HEK293 (cell line): ENCODE measurements at regions not wholly inside any gene's neighbourhood (a gene's known extent, or its start where the extent isn't known, plus 50 kb on each side); places are given as distances from the start of the nearest gene placed in this dataset.

Source experiments
- CTCF ChIA-PET: fragments of 350-600 bp; formaldehyde crosslinking; extraction: SDS; loops from one replicate; lab custom pipeline; 2021; ENCODE audit warnings: antibody characterized with exemption; lab: Yijun Ruan, JAX
- POLR2A ChIA-PET: fragments of 300-600 bp; formaldehyde crosslinking; extraction: SDS; loops from one replicate; lab custom pipeline; 2020; ENCODE audit warnings: antibody characterized with exemption, inconsistent platforms; lab: Yijun Ruan, JAX
- H3K27ac ChIP-seq: fragments of 200-500 bp; sonication (Bioruptor generic); 2 replicates; pipeline ENCODE4 v1.5.1; 2014; ENCODE audit warnings: low read depth, low read length, control low read depth, inconsistent platforms; ENCODE audit errors: extremely low read depth
- H3K36me3 ChIP-seq, 2 experiments: fragments of 200-500 bp in 1 of 2; sonication (Bioruptor generic) in 1 of 2; 1 replicate in 1 of 2; 2 replicates in 1 of 2; pipeline ENCODE4 v1.5.1; 2014 to 2017; ENCODE audit warnings: inconsistent platforms in 2 of 2, low read length in 2 of 2; ENCODE audit not compliant: control insufficient read depth in 2 of 2, insufficient read depth in 1 of 2
- H3K4me1 ChIP-seq: fragments of 200-500 bp; sonication (Bioruptor generic); 2 replicates; pipeline ENCODE4 v1.5.1; 2014; ENCODE audit warnings: mild to moderate bottlenecking, low read length, inconsistent platforms; ENCODE audit not compliant: control insufficient read depth, insufficient read depth
- H3K4me3 ChIP-seq: 2 replicates; pipeline ENCODE4 v1.5.1; 2011; ENCODE audit warnings: low read depth, mild to moderate bottlenecking, control low read depth, low read length, moderate library complexity
- H3K9me3 ChIP-seq: fragments of 200-500 bp; sonication (Bioruptor generic); 2 replicates; pipeline ENCODE4 v1.5.1; 2014; ENCODE audit warnings: low read depth, low read length, inconsistent platforms; ENCODE audit not compliant: control insufficient read depth, insufficient read depth
- KLF1 ChIP-seq: fragments of 450-650 bp; formaldehyde crosslinking; IDR thresholded peaks from 2 replicates; pipeline ENCODE4 v1.5.1; 2016; ENCODE audit warnings: missing biosample characterization, missing genetic modification characterization
- KLF9 ChIP-seq: fragments of 450-650 bp; formaldehyde crosslinking; IDR thresholded peaks from 2 replicates; pipeline ENCODE4 v1.5.1; 2016; ENCODE audit warnings: missing biosample characterization, missing genetic modification characterization, low read depth
- ZBTB11 ChIP-seq: fragments of 450-650 bp; formaldehyde crosslinking; conservative IDR thresholded peaks from 2 replicates; pipeline ENCODE4 v1.5.1; 2016; ENCODE audit warnings: low read depth, missing biosample characterization, missing genetic modification characterization
- ZBTB8A ChIP-seq: fragments of 450-650 bp; formaldehyde crosslinking; IDR thresholded peaks from 2 replicates; pipeline ENCODE4 v1.5.1; 2016; ENCODE audit warnings: missing biosample characterization, missing genetic modification characterization
- ZNF138 ChIP-seq: fragments of 450-650 bp; formaldehyde crosslinking; IDR thresholded peaks from 2 replicates; pipeline ENCODE4 v1.5.1; 2016; ENCODE audit warnings: missing biosample characterization, missing genetic modification characterization, borderline replicate concordance
- ZNF157 ChIP-seq: fragments of 450-650 bp; formaldehyde crosslinking; IDR thresholded peaks from 2 replicates; pipeline ENCODE4 v1.5.1; 2016; ENCODE audit warnings: missing biosample characterization, missing genetic modification characterization
- ZNF239 ChIP-seq: fragments of 450-650 bp; formaldehyde crosslinking; IDR thresholded peaks from 2 replicates; pipeline ENCODE4 v1.5.1; 2016; ENCODE audit warnings: missing biosample characterization, missing genetic modification characterization
- ZNF302 ChIP-seq: fragments of 450-650 bp; formaldehyde crosslinking; IDR thresholded peaks from 2 replicates; pipeline ENCODE4 v1.5.1; 2016; ENCODE audit warnings: missing biosample characterization, missing genetic modification characterization, low read depth
- ZNF354C ChIP-seq: fragments of 450-650 bp; formaldehyde crosslinking; IDR thresholded peaks from 2 replicates; pipeline ENCODE4 v1.5.1; 2016; ENCODE audit warnings: missing biosample characterization, missing genetic modification characterization, low read depth, borderline replicate concordance
- ZNF362 ChIP-seq: fragments of 450-650 bp; formaldehyde crosslinking; IDR thresholded peaks from 2 replicates; pipeline ENCODE4 v1.5.1; 2016; ENCODE audit warnings: missing biosample characterization, missing genetic modification characterization
- ZNF37A ChIP-seq: fragments of 450-650 bp; IDR thresholded peaks from 2 replicates; pipeline ENCODE4 v1.5.1; 2018; ENCODE audit warnings: missing biosample characterization, missing genetic modification characterization
- ZNF391 ChIP-seq: fragments of 450-650 bp; formaldehyde crosslinking; IDR thresholded peaks from 2 replicates; pipeline ENCODE4 v1.5.1; 2016; ENCODE audit warnings: low read depth, missing biosample characterization, missing genetic modification characterization, borderline replicate concordance
- ZNF416 ChIP-seq: fragments of 450-650 bp; formaldehyde crosslinking; IDR thresholded peaks from 2 replicates; pipeline ENCODE4 v1.5.1; 2016; ENCODE audit warnings: missing biosample characterization, missing genetic modification characterization
- ZNF555 ChIP-seq: fragments of 450-650 bp; formaldehyde crosslinking; conservative IDR thresholded peaks from 2 replicates; pipeline ENCODE4 v1.5.1; 2017; ENCODE audit warnings: missing biosample characterization, mild to moderate bottlenecking, missing genetic modification characterization, inconsistent platforms
- ZNF585B ChIP-seq: fragments of 450-650 bp; formaldehyde crosslinking; IDR thresholded peaks from 2 replicates; pipeline ENCODE4 v1.5.1; 2016; ENCODE audit warnings: missing biosample characterization, missing genetic modification characterization
- ZNF76 ChIP-seq: fragments of 450-650 bp; formaldehyde crosslinking; IDR thresholded peaks from 2 replicates; pipeline ENCODE4; 2016; ENCODE audit warnings: low read depth, missing biosample characterization, missing genetic modification characterization, borderline replicate concordance
- ZSCAN18 ChIP-seq: fragments of 450-650 bp; formaldehyde crosslinking; IDR thresholded peaks from 2 replicates; pipeline ENCODE4 v1.5.1; 2016; ENCODE audit warnings: missing biosample characterization, missing genetic modification characterization
- TF ChIP-seq, protein P1 (sequence below): fragments of 450-650 bp; formaldehyde crosslinking; IDR thresholded peaks from 2 replicates; pipeline ENCODE4 v1.5.1; 2016; ENCODE audit warnings: missing biosample characterization, missing genetic modification characterization
- TF ChIP-seq, protein P2 (sequence below): fragments of 450-650 bp; formaldehyde crosslinking; IDR thresholded peaks from 2 replicates; pipeline ENCODE4 v1.5.1; 2016; ENCODE audit warnings: missing biosample characterization, missing genetic modification characterization
- TF ChIP-seq, protein P3 (sequence below): fragments of 450-650 bp; formaldehyde crosslinking; IDR thresholded peaks from 2 replicates; pipeline ENCODE4 v1.5.1; 2017; ENCODE audit warnings: missing biosample characterization, mild to moderate bottlenecking, missing genetic modification characterization, moderate library complexity

DNA sequence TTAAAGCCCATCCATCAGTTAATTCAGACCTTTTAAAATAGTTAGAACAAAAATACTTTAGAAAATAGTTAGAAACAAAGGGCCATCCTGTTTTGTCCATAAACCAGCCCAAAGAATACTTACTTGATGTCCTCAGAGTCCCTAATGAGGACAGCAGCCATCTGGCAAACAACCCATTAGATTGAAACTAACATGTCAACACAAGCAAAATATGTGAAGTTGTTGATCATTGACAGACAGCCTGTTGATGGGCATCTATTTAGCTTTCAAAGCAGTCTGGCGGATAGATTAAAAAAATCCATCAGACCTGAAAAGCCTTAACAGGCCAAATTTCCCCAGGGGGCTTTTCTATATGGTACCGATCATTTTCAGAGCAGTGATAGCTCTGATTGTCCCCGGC lies 154.2 kb upstream of the TSHZ2 start (continued):
- TF ChIP-seq ZNF416 (tag by site-specific recombination) = no peak

- no peaks in the 10 kb centered on the region for H3K4me1 ChIP-seq
- no peak overlapping the region for H3K27ac ChIP-seq
- no peak overlapping the region for H3K4me3 ChIP-seq
- CTCF ChIA-PET = no interaction called here
- no peaks in the 10 kb centered on the region for H3K36me3 ChIP-seq
- H3K9me3 ChIP-seq = no peaks in the 10 kb centered on the region
- TF ChIP-seq ZNF239 (tag by site-specific recombination) = no peak
- no peak for TF ChIP-seq ZBTB8A (tag by site-specific recombination)
- no peak for TF ChIP-seq ZBTB11 (tag by site-specific recombination)
- no peak for TF ChIP-seq ZNF76 (tag by site-specific recombination)
- TF ChIP-seq ZNF585B (tag by site-specific recombination) = no peak
- TF ChIP-seq ZNF555 = no peak
- TF ChIP-seq, all 188 proteins: peak for 0
- POLR2A ChIA-PET = no interaction called here
Observed at GRCh38 chr20:52817511-52817910, 154.6 kb upstream of the TSHZ2 start.

GRCh38 chr20:52814371-52814770 lies 157.8 kb upstream of the TSHZ2 start:
- POLR2A ChIA-PET = no interaction called here
- no peak overlapping the region for H3K27ac ChIP-seq
- TF ChIP-seq ZNF302 (tag by site-specific recombination) (no peak), KLF9 (no peak)
- no peaks in the 10 kb centered on the region for H3K9me3 ChIP-seq
- H3K36me3 ChIP-seq = no peaks in the 10 kb centered on the region
- CTCF ChIA-PET = no interaction called here
- no peak overlapping the region for H3K4me3 ChIP-seq
- H3K4me1 ChIP-seq = no peaks in the 10 kb centered on the region

GRCh38 chr20:52812231-52812847 lies 159.8 kb upstream of the TSHZ2 start:
- Histone ChIP-seq H3K4me1 (no peaks in the 10 kb centered on the region), H3K27ac (no peak overlapping the region), H3K9me3 (no peaks in the 10 kb centered on the region), H3K4me3 (no peak overlapping the region), H3K36me3 (no peaks in the 10 kb centered on the region)
- CTCF ChIA-PET = interaction anchor here (0.6 to 1.6 kb wide), 2 partner anchors 12 to 26 kb away, joined by 4 to 5 read pairs; no protein-coding TSS in a partner anchor
- POLR2A ChIA-PET = no interaction called here
- no peak for TF ChIP-seq ZNF37A (tag by site-specific recombination)
- TF ChIP-seq ZNF391 (tag by site-specific recombination) = no peak
- TF ChIP-seq, protein P1, sequence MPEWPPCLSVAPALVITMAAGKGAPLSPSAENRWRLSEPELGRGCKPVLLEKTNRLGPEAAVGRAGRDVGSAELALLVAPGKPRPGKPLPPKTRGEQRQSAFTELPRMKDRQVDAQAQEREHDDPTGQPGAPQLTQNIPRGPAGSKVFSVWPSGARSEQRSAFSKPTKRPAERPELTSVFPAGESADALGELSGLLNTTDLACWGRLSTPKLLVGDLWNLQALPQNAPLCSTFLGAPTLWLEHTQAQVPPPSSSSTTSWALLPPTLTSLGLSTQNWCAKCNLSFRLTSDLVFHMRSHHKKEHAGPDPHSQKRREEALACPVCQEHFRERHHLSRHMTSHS (tag by site-specific recombination) = no peak
- TF ChIP-seq ZSCAN18 (tag by site-specific recombination) = no peak
- TF ChIP-seq ZNF354C (tag by site-specific recombination) = no peak
- TF ChIP-seq, protein P2, sequence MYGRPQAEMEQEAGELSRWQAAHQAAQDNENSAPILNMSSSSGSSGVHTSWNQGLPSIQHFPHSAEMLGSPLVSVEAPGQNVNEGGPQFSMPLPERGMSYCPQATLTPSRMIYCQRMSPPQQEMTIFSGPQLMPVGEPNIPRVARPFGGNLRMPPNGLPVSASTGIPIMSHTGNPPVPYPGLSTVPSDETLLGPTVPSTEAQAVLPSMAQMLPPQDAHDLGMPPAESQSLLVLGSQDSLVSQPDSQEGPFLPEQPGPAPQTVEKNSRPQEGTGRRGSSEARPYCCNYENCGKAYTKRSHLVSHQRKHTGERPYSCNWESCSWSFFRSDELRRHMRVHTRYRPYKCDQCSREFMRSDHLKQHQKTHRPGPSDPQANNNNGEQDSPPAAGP = no peak
- TF ChIP-seq ZNF362 = no peak
- no peak for TF ChIP-seq ZNF138 (tag by site-specific recombination)
- TF ChIP-seq, protein P3, sequence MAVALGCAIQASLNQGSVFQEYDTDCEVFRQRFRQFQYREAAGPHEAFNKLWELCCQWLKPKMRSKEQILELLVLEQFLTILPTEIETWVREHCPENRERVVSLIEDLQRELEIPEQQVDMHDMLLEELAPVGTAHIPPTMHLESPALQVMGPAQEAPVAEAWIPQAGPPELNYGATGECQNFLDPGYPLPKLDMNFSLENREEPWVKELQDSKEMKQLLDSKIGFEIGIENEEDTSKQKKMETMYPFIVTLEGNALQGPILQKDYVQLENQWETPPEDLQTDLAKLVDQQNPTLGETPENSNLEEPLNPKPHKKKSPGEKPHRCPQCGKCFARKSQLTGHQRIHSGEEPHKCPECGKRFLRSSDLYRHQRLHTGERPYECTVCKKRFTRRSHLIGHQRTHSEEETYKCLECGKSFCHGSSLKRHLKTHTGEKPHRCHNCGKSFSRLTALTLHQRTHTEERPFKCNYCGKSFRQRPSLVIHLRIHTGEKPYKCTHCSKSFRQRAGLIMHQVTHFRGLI (tag by site-specific recombination) = no peak
- no peak for TF ChIP-seq ZNF157 (tag by site-specific recombination)
- no peak for TF ChIP-seq KLF1
